ENCODE measurements at regions not wholly inside any gene's neighbourhood (a gene's known extent, or its start where the extent isn't known, plus 50 kb on each side); places are given as distances from the start of the nearest gene placed in this dataset.
"Not testable (repeated sequence)": the region's sequence is repeated elsewhere in the genome, so short reads cannot be mapped to it uniquely, and the experiment has no call there.

DNA sequence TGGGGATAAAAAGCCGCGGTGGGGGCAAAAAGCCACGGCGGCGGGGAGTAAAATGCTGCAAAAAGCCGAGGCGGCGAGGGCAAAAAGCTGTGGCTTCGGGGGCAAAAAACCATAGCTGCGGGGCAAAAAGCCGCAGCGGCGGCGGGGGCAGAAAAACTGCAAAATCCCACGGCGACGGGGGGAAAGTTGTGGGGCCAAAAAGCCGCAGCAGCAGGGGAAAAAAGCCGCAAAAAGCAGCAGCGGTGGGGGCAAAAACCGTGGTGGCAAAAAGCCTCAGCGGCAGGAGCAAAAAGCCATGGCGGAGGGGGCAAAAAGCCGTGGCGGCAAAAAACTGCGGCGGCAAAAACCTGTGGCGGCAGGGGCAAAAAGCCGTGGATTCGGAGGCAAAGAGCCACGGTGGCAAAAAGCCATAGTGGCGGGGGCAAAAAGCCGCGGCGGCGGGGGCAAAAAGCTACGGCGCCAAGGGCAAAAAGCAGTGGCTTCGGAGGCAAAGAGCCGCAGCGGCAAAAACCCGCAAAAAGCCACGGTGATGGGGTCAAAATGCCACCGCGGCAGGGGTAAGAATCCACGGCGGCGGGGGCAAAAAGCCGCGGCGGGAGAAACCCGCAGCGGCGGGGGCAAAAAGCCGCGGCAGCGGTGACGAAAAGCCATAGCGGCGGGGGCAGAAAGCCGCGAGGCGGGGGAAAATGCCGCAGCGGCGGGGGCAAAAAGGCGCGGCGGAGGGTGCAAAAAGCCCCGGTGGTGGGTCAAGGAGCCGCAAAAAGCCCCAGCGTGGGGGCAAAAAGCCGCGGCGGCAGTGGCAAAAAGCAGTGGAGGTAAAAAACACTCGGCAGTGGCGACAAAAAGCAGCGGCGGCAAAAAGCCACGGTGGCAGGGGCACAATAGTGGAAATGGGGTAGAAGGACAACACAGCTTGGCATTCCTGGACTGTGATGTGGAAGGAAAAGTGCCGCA is 192.8 kb downstream of the SHCBP1 start:
- TF ChIP-seq EP300 (IDR thresholded peaks at IDR 0.05; ENCODE audit: low read depth), result no peak
- TF ChIP-seq, protein P1, sequence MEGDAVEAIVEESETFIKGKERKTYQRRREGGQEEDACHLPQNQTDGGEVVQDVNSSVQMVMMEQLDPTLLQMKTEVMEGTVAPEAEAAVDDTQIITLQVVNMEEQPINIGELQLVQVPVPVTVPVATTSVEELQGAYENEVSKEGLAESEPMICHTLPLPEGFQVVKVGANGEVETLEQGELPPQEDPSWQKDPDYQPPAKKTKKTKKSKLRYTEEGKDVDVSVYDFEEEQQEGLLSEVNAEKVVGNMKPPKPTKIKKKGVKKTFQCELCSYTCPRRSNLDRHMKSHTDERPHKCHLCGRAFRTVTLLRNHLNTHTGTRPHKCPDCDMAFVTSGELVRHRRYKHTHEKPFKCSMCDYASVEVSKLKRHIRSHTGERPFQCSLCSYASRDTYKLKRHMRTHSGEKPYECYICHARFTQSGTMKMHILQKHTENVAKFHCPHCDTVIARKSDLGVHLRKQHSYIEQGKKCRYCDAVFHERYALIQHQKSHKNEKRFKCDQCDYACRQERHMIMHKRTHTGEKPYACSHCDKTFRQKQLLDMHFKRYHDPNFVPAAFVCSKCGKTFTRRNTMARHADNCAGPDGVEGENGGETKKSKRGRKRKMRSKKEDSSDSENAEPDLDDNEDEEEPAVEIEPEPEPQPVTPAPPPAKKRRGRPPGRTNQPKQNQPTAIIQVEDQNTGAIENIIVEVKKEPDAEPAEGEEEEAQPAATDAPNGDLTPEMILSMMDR (IDR thresholded peaks at IDR 0.05), result no peak
- no peak for TF ChIP-seq POLR2A (IDR thresholded peaks at IDR 0.05)
- TF ChIP-seq POLR2AphosphoS5 (IDR thresholded peaks at IDR 0.05), result no peak
- H3K4me1 ChIP-seq, result no peaks in the 10 kb centered on the region
- peaks cover 21% of the 10 kb centered on the region for H3K27me3 ChIP-seq
- in situ Hi-C loops (cut with MboI; ENCODE audit: low pct_ligation_motif_present in 1 of 4, low pct_unique_long_range_greater_than_20kb in 1 of 4, low sequenced_read_pairs in 3 of 4) (no loop called here), intact Hi-C loops (cut with DNase I; ENCODE audit: low total_unique reads) (no loop called here)
- H3K9me3 ChIP-seq, result peaks cover 5 to 16% of the 10 kb centered on the region in 2 donors
- 59 to 70% methylated on average over 36 to 79 of the region's 81 CpGs for WGBS, 2 donors (ENCODE audit: low coverage in 1 of 2)
- no peak overlapping the region for H3K4me3 ChIP-seq
- no peak for DNase-seq
- no peaks in the 10 kb centered on the region for H3K36me3 ChIP-seq
- H3K27ac ChIP-seq, result no peak overlapping the region

GRCh38 chr16:46427340-46428107 is 193.7 kb downstream of the SHCBP1 start:
- Histone ChIP-seq H3K4me1 (no peaks in the 10 kb centered on the region), H3K9me3 (peaks cover 5 to 16% of the 10 kb centered on the region in 2 donors), H3K36me3 (no peaks in the 10 kb centered on the region), H3K27me3 (peaks cover 21% of the 10 kb centered on the region), H3K27ac (no peak overlapping the region), H3K4me3 (no peak overlapping the region)
- no peak for DNase-seq
- no peak for TF ChIP-seq POLR2AphosphoS5 (IDR thresholded peaks at IDR 0.05)
- TF ChIP-seq, protein P1 (IDR thresholded peaks at IDR 0.05), result no peak
- no peak for TF ChIP-seq EP300 (IDR thresholded peaks at IDR 0.05; ENCODE audit: low read depth)
- no peak for TF ChIP-seq POLR2A (IDR thresholded peaks at IDR 0.05)
- in situ Hi-C loops (cut with MboI; ENCODE audit: low pct_ligation_motif_present in 1 of 4, low pct_unique_long_range_greater_than_20kb in 1 of 4, low sequenced_read_pairs in 3 of 4) (no loop called here), intact Hi-C loops (cut with DNase I; ENCODE audit: low total_unique reads) (no loop called here)
- WGBS, 2 donors (ENCODE audit: low coverage in 1 of 2), result 59 to 77% methylated on average over 19 to 48 of the region's 48 CpGs

DNA sequence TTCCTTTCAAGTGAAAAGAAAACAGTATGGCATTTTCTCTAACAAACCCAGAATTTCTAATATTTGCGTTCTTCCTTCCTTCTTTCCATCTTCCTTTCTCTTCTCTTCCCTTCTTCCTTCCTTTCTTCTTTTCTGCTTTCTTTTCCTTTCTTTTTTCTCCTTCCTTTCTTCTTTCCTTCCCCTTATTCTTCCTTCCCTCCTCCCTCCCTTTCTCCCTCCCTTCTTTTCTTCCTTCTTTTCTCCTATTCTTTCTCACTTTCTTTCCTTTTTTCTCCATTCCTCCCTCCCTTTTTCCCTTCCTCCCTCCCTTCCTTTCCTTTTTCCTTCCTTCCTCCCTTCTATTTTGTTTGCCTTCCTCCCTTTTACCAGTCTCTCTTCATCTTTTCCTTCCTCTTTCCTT is 194.8 kb downstream of the SHCBP1 start:
- Histone ChIP-seq H3K36me3 (no peaks in the 10 kb centered on the region), H3K9me3 (peaks cover 5 to 16% of the 10 kb centered on the region in 2 donors), H3K27me3 (peaks cover 21% of the 10 kb centered on the region), H3K4me1 (no peaks in the 10 kb centered on the region), H3K4me3 (no peak overlapping the region), H3K27ac (no peak overlapping the region)
- intact Hi-C loops (cut with DNase I; ENCODE audit: low total_unique reads), result no loop called here
- no peak for DNase-seq
- TF ChIP-seq POLR2AphosphoS5 (IDR thresholded peaks at IDR 0.05) (no peak), POLR2A (IDR thresholded peaks at IDR 0.05) (no peak), EP300 (IDR thresholded peaks at IDR 0.05; ENCODE audit: low read depth) (no peak)
- TF ChIP-seq, protein P1 (IDR thresholded peaks at IDR 0.05), result no peak
- WGBS, 2 donors (ENCODE audit: low coverage in 1 of 2), result 71 to 96% methylated on average over 1 of the region's 1 CpG
- in situ Hi-C loops (cut with MboI; ENCODE audit: low pct_ligation_motif_present in 1 of 4, low pct_unique_long_range_greater_than_20kb in 1 of 4, low sequenced_read_pairs in 3 of 4), result no loop called here

GRCh38 chr16:46404028-46404427 is 217.2 kb downstream of the SHCBP1 start:
- in situ Hi-C loops (cut with MboI; ENCODE audit: low pct_ligation_motif_present in 1 of 4, low pct_unique_long_range_greater_than_20kb in 1 of 4, low sequenced_read_pairs in 3 of 4) (no loop called here), intact Hi-C loops (cut with DNase I; ENCODE audit: low total_unique reads) (no loop called here)
- DNase-seq, result no peak
- no peaks in the 10 kb centered on the region for H3K27me3 ChIP-seq
- no peak overlapping the region for H3K4me3 ChIP-seq
- 77 to 85% methylated on average over 16 of the region's 16 CpGs for WGBS, 2 donors (ENCODE audit: low coverage in 1 of 2)
- no peak for TF ChIP-seq POLR2AphosphoS5 (IDR thresholded peaks at IDR 0.05)
- TF ChIP-seq, protein P1 (IDR thresholded peaks at IDR 0.05), result no peak
- no peak for TF ChIP-seq POLR2A (IDR thresholded peaks at IDR 0.05)
- TF ChIP-seq EP300 (IDR thresholded peaks at IDR 0.05; ENCODE audit: low read depth), result no peak
- no peaks in the 10 kb centered on the region for H3K36me3 ChIP-seq
- H3K4me1 ChIP-seq, result no peaks in the 10 kb centered on the region
- peaks cover 0 to 5% of the 10 kb centered on the region in 2 donors for H3K9me3 ChIP-seq
- H3K27ac ChIP-seq, result no peak overlapping the region

GRCh38 chr16:46398559-46398958 is 222.6 kb downstream of the SHCBP1 start:
- H3K9me3 ChIP-seq; in situ Hi-C loops (cut with MboI; ENCODE audit: low pct_ligation_motif_present in 1 of 4, low pct_unique_long_range_greater_than_20kb in 1 of 4, low sequenced_read_pairs in 3 of 4); H3K27me3 ChIP-seq; H3K4me1 ChIP-seq; H3K36me3 ChIP-seq; intact Hi-C loops (cut with DNase I; ENCODE audit: low total_unique reads); DNase-seq; H3K27ac ChIP-seq; H3K4me3 ChIP-seq: not testable (repeated sequence)
- 80 to 85% methylated on average over 18 of the region's 18 CpGs for WGBS, 2 donors (ENCODE audit: low coverage in 1 of 2)

- intact Hi-C loops (cut with DNase I; ENCODE audit: low total_unique reads); H3K36me3 ChIP-seq; H3K9me3 ChIP-seq; in situ Hi-C loops (cut with MboI; ENCODE audit: low pct_ligation_motif_present in 1 of 4, low pct_unique_long_range_greater_than_20kb in 1 of 4, low sequenced_read_pairs in 3 of 4); H3K27me3 ChIP-seq; H3K4me1 ChIP-seq; H3K4me3 ChIP-seq; DNase-seq; H3K27ac ChIP-seq: not testable (repeated sequence)
- 72% methylated on average over 18 of the region's 18 CpGs for WGBS, 2 donors (ENCODE audit: low coverage in 1 of 2)
These were observed 224.3 kb downstream of the SHCBP1 start for GRCh38 chr16:46396883-46397270.
